ENCODE measurements at regions not wholly inside any gene's neighbourhood (a gene's known extent, or its start where the extent isn't known, plus 50 kb on each side); places are given as distances from the start of the nearest gene placed in this dataset.

DNA sequence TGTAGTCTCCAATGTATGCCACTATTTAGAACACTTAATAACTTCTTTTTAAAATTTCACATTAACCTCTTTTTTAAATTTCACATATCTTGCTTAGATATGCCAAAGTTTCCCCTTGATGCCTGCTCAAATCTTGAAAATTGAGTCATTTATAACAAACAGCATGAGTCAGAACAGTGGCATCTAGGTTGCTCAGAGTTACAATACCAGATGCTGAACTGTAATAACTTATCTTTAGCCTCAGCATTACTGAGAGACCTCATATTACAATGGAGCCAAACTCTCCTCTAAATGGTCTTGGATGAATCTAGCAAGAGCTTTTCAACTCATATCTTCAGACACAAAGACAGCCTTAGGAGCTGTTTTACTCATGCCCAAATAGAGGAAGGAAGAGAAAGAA is 439.3 kb upstream of the ARPP21 start:
- no peak for DNase-seq (ENCODE audit: low read depth, low spot score)
- Mint-ChIP-seq H3K27ac (ENCODE audit: unreplicated experiment) (no peak overlapping the region), H3K9me3 (no peaks in the 10 kb centered on the region), H3K4me3 (no peak overlapping the region), H3K27me3 (ENCODE audit: low read depth) (no peaks in the 10 kb centered on the region), H3K4me1 (no peaks in the 10 kb centered on the region), H3K36me3 (ENCODE audit: low read depth) (no peaks in the 10 kb centered on the region)
- TF ChIP-seq, protein P1, sequence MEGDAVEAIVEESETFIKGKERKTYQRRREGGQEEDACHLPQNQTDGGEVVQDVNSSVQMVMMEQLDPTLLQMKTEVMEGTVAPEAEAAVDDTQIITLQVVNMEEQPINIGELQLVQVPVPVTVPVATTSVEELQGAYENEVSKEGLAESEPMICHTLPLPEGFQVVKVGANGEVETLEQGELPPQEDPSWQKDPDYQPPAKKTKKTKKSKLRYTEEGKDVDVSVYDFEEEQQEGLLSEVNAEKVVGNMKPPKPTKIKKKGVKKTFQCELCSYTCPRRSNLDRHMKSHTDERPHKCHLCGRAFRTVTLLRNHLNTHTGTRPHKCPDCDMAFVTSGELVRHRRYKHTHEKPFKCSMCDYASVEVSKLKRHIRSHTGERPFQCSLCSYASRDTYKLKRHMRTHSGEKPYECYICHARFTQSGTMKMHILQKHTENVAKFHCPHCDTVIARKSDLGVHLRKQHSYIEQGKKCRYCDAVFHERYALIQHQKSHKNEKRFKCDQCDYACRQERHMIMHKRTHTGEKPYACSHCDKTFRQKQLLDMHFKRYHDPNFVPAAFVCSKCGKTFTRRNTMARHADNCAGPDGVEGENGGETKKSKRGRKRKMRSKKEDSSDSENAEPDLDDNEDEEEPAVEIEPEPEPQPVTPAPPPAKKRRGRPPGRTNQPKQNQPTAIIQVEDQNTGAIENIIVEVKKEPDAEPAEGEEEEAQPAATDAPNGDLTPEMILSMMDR (conservative IDR thresholded peaks at IDR 0.05), result no peak

DNA sequence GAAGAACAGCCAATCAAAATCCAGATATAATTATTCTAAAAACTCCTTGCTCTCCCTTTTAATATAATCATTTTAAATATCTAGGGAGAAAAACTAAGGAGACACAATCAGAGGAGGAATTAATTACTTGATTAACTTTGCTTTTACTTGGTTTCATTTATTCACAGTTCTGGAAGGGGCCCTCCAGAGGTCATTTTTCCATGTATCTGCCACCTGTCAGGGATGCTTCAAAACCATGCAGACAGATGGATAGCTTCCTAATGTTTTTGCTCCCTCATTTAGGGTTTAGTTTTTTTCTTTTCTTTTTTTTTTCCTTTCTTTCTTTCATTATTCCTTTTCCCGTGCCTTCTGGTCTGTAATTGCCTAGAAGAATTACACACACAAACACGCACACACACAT is 438.1 kb upstream of the ARPP21 start:
- no peak overlapping the region for H3K4me3 Mint-ChIP-seq
- peaks cover 4% of the 10 kb centered on the region for H3K9me3 Mint-ChIP-seq
- H3K36me3 Mint-ChIP-seq (ENCODE audit: low read depth), result no peaks in the 10 kb centered on the region
- H3K27ac Mint-ChIP-seq (ENCODE audit: unreplicated experiment), result no peak overlapping the region
- TF ChIP-seq, protein P1 (conservative IDR thresholded peaks at IDR 0.05), result no peak
- H3K4me1 Mint-ChIP-seq, result no peaks in the 10 kb centered on the region
- DNase-seq (ENCODE audit: low read depth, low spot score), result no peak
- H3K27me3 Mint-ChIP-seq (ENCODE audit: low read depth), result no peaks in the 10 kb centered on the region

DNA sequence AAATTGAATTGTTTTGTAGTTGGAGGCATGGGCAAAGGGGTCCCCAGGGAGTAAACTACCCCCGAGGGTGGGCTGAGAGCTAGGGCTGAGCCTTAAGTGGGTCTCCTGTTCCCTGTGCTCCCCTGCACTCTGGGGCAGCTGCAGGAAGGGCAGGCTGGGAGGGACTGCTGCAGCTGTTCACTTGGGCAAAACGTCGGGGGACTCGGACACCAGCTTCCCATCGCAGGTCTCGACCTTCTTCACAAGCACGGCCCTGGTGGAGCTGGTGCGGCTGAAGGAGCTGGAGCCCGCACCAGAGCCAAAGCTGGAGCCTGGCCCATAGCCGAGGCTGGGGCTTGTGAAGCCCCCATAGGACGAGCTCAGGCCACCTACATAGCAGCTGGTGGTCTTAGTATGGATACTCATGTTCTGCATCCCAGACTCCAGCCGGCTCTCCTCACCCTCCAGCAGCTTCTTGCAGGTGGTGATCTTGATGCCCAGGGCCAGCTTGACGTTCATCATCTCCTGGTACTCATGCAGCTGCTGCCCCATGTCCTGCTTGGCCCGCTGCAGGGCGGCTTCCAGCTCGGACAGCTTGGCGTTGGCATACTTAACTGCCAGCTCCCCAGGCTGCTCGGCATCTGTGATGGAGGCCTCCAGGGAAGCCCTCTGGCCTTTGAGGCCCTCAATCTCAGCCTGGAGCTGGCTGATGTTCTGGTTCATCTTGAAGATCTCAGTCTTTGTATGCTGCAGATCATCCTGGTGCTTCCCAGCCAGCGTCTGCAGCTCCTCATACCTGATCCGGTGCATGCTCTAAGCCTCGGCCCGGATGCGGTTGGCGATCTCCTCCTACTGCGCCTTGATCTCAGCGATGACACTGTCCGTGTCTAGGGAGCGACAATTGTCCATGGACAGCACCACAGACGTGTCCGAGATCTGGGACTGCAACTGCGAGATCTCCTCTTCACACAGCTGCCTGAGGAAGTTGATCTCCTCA is 423.5 kb upstream of the ARPP21 start:
- Mint-ChIP-seq H3K27ac (ENCODE audit: unreplicated experiment) (no peak overlapping the region), H3K27me3 (ENCODE audit: low read depth) (peaks cover 3% of the 10 kb centered on the region), H3K4me1 (no peaks in the 10 kb centered on the region), H3K4me3 (no peak overlapping the region), H3K9me3 (no peaks in the 10 kb centered on the region), H3K36me3 (ENCODE audit: low read depth) (no peaks in the 10 kb centered on the region)
- no peak for DNase-seq (ENCODE audit: low read depth, low spot score)
- TF ChIP-seq, protein P1 (conservative IDR thresholded peaks at IDR 0.05), result no peak

DNA sequence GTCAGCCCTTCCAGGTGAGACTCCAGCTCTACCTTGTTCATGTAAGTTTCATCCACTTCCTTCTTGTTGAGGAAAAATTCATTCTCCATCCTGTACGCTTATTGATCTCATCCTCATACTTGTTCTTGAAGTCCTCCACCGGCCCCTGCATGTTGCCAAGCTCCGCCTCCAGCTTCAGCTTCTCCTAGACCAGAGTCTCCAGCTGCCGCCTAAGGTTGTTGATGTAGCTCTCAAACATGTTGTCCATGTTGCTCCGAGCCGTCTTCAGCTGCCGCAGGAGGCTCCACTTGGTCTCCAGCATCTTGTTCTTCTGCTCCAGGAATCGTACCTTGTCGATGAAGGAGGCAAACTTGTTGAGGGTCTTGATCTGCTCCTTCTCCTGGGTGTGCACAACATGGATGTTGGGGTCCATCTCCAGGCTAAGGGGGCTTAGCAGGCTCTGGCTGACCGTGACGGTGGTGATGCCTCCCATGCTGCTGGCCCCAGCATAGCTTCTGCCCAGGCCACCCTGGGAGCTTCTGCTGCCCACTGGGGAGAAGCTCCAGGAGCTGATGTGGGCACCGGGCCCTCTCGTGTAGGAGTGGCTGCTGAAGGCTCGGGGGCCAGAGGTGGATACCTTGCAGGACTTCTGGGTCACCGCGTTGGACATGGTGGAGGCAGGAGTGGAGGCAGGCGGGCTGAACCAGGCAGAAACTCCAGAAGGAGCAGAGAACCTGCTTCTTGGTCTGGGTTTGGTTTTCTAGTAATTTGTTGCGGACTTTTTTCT is 422.6 kb upstream of the ARPP21 start:
- Mint-ChIP-seq H3K27ac (ENCODE audit: unreplicated experiment) (no peak overlapping the region), H3K9me3 (no peaks in the 10 kb centered on the region), H3K4me1 (no peaks in the 10 kb centered on the region), H3K27me3 (ENCODE audit: low read depth) (peaks cover 3% of the 10 kb centered on the region), H3K4me3 (no peak overlapping the region), H3K36me3 (ENCODE audit: low read depth) (no peaks in the 10 kb centered on the region)
- no peak for DNase-seq (ENCODE audit: low read depth, low spot score)
- TF ChIP-seq, protein P1 (conservative IDR thresholded peaks at IDR 0.05), result no peak

DNA sequence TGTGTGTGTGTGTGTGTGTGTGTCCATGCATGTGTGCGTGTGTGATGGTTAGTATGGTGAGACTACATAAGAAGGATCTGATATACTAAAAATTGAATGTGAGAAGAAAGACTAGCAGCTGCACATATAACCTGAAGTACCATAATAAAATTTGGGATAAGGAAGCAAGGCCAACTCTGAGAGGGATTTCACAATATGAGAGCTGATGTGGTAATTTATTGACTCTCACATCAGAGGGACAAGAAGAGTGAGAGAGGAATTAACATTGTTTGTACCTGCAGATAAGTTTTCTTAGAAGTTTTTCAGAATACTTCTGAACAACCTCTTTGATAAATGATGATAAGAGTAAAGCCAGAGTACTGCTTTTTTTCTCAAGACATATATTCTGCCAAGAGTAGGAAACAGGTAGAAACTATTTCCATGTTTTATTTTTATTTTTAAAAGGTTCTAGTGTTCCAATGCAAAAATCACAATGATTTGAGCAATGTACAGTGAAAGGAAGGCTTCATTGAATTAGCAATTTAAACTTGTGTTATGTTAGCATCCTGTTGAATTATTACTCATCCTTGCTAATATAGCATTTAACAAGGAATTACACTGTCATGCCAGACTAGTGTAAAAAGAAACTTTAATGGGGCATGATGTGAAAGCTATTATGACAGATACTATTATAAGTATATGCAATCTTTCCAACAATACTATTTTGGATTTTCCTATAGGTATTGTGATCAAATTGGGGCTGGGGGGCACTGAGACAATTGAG is 415.5 kb upstream of the ARPP21 start:
- TF ChIP-seq, protein P1 (conservative IDR thresholded peaks at IDR 0.05), result no peak
- Mint-ChIP-seq H3K27me3 (ENCODE audit: low read depth) (no peaks in the 10 kb centered on the region), H3K27ac (ENCODE audit: unreplicated experiment) (no peak overlapping the region), H3K4me3 (no peak overlapping the region), H3K36me3 (ENCODE audit: low read depth) (no peaks in the 10 kb centered on the region), H3K9me3 (no peaks in the 10 kb centered on the region), H3K4me1 (no peaks in the 10 kb centered on the region)
- no peak for DNase-seq (ENCODE audit: low read depth, low spot score)
